ENCODE measurements at regions not wholly inside any gene's neighbourhood (a gene's known extent, or its start where the extent isn't known, plus 50 kb on each side); places are given as distances from the start of the nearest gene placed in this dataset.

DNA sequence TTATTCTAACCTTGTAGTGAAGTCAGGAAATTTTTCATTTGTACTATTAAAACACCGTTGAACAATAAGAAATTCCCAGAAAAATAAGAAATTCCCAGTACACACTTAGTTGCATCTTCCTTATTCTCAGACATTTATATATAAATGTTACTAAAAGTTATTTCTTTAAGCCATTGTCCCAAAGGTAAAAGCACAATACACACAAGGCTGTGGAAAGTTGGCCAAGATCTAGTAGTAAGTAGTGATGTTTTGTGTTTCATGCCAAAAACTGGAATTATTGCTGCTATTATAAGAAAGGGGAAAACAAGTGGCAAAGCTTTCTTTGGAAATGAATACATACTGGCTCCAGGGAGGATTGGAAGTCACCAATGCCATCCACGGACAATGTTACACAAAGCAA lies 802.5 kb upstream of the DPPA4 start:
- TF ChIP-seq CREM (CRISPR knock-in tag; IDR thresholded peaks at IDR 0.05) (no peak), NR2C2 (CRISPR knock-in tag; IDR thresholded peaks at IDR 0.05) (no peak)
- TF ChIP-seq, protein P1, sequence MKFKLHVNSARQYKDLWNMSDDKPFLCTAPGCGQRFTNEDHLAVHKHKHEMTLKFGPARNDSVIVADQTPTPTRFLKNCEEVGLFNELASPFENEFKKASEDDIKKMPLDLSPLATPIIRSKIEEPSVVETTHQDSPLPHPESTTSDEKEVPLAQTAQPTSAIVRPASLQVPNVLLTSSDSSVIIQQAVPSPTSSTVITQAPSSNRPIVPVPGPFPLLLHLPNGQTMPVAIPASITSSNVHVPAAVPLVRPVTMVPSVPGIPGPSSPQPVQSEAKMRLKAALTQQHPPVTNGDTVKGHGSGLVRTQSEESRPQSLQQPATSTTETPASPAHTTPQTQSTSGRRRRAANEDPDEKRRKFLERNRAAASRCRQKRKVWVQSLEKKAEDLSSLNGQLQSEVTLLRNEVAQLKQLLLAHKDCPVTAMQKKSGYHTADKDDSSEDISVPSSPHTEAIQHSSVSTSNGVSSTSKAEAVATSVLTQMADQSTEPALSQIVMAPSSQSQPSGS (CRISPR knock-in tag; IDR thresholded peaks at IDR 0.05; ENCODE audit: borderline replicate concordance, low read depth) = no peak
- TF ChIP-seq, protein P2, sequence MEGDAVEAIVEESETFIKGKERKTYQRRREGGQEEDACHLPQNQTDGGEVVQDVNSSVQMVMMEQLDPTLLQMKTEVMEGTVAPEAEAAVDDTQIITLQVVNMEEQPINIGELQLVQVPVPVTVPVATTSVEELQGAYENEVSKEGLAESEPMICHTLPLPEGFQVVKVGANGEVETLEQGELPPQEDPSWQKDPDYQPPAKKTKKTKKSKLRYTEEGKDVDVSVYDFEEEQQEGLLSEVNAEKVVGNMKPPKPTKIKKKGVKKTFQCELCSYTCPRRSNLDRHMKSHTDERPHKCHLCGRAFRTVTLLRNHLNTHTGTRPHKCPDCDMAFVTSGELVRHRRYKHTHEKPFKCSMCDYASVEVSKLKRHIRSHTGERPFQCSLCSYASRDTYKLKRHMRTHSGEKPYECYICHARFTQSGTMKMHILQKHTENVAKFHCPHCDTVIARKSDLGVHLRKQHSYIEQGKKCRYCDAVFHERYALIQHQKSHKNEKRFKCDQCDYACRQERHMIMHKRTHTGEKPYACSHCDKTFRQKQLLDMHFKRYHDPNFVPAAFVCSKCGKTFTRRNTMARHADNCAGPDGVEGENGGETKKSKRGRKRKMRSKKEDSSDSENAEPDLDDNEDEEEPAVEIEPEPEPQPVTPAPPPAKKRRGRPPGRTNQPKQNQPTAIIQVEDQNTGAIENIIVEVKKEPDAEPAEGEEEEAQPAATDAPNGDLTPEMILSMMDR (IDR thresholded peaks at IDR 0.05) = no peak
- TF ChIP-seq, protein P3, sequence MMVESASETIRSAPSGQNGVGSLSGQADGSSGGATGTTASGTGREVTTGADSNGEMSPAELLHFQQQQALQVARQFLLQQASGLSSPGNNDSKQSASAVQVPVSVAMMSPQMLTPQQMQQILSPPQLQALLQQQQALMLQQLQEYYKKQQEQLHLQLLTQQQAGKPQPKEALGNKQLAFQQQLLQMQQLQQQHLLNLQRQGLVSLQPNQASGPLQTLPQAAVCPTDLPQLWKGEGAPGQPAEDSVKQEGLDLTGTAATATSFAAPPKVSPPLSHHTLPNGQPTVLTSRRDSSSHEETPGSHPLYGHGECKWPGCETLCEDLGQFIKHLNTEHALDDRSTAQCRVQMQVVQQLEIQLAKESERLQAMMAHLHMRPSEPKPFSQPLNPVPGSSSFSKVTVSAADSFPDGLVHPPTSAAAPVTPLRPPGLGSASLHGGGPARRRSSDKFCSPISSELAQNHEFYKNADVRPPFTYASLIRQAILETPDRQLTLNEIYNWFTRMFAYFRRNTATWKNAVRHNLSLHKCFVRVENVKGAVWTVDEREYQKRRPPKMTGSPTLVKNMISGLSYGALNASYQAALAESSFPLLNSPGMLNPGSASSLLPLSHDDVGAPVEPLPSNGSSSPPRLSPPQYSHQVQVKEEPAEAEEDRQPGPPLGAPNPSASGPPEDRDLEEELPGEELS (CRISPR knock-in tag; IDR thresholded peaks at IDR 0.05) = no peak
- TF ChIP-seq, protein P4, sequence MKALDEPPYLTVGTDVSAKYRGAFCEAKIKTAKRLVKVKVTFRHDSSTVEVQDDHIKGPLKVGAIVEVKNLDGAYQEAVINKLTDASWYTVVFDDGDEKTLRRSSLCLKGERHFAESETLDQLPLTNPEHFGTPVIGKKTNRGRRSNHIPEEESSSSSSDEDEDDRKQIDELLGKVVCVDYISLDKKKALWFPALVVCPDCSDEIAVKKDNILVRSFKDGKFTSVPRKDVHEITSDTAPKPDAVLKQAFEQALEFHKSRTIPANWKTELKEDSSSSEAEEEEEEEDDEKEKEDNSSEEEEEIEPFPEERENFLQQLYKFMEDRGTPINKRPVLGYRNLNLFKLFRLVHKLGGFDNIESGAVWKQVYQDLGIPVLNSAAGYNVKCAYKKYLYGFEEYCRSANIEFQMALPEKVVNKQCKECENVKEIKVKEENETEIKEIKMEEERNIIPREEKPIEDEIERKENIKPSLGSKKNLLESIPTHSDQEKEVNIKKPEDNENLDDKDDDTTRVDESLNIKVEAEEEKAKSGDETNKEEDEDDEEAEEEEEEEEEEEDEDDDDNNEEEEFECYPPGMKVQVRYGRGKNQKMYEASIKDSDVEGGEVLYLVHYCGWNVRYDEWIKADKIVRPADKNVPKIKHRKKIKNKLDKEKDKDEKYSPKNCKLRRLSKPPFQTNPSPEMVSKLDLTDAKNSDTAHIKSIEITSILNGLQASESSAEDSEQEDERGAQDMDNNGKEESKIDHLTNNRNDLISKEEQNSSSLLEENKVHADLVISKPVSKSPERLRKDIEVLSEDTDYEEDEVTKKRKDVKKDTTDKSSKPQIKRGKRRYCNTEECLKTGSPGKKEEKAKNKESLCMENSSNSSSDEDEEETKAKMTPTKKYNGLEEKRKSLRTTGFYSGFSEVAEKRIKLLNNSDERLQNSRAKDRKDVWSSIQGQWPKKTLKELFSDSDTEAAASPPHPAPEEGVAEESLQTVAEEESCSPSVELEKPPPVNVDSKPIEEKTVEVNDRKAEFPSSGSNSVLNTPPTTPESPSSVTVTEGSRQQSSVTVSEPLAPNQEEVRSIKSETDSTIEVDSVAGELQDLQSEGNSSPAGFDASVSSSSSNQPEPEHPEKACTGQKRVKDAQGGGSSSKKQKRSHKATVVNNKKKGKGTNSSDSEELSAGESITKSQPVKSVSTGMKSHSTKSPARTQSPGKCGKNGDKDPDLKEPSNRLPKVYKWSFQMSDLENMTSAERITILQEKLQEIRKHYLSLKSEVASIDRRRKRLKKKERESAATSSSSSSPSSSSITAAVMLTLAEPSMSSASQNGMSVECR (CRISPR knock-in tag; IDR thresholded peaks at IDR 0.05; ENCODE audit: borderline replicate concordance) = no peak

Measured in WTC11 (cell line).